ENCODE measurements at regions not wholly inside any gene's neighbourhood (a gene's known extent, or its start where the extent isn't known, plus 50 kb on each side); places are given as distances from the start of the nearest gene placed in this dataset.

- Histone ChIP-seq H3K4me3 (replicated peaks in 1 of 3; ENCODE audit: low read depth in 2 of 3, low read length in 3 of 3) (peak overlapping the region in 1 of 3 experiments; percentile 36), H4K20me1 (ENCODE audit: insufficient read depth, low read length) (no peaks in the 10 kb centered on the region), H3K9ac (ENCODE audit: insufficient read depth, low read length, poor library complexity, severe bottlenecking) (no peak overlapping the region), H3K79me2 (ENCODE audit: insufficient read depth, low read length) (no peaks in the 10 kb centered on the region), H3K36me3 (replicated peaks in 1 of 2; ENCODE audit: control insufficient read depth in 1 of 2, insufficient read depth in 2 of 2, low read length in 2 of 2) (no peaks in the 10 kb centered on the region), H3K4me1 (ENCODE audit: control insufficient read depth in 1 of 2, insufficient read depth in 2 of 2, low read length in 2 of 2) (peaks cover 34 to 40% of the 10 kb centered on the region in 2 donors), H3K9me3 (replicated peaks in 1 of 2; ENCODE audit: control insufficient read depth in 1 of 2, insufficient read depth in 1 of 2, low read length in 2 of 2) (no peaks in the 10 kb centered on the region), H2AFZ (ENCODE audit: insufficient read depth, low read depth, low read length, poor library complexity, severe bottlenecking) (no peak overlapping the region), H3K27me3 (ENCODE audit: control insufficient read depth in 2 of 2, insufficient read depth in 2 of 2, low read length in 2 of 2) (no peaks in the 10 kb centered on the region), H3K4me2 (replicated peaks; ENCODE audit: extremely low read depth, low read length, poor library complexity, severe bottlenecking) (peak overlapping the region; percentile 44), H3K27ac (ENCODE audit: low read depth in 1 of 2, low read length in 2 of 2) (peak overlapping the region in 1 of 2 donors; percentile 66)
- Mint-ChIP-seq H3K27me3 (ENCODE audit: low read depth in 3 of 3) (no peaks in the 10 kb centered on the region), H3K4me1 (peaks cover 40% of the 10 kb centered on the region), H3K27ac (peak overlapping the region; percentile 58 to 95 (median 92)), H3K9me3 (peaks cover 12 to 24% (median 16%) of the 10 kb centered on the region in 7 donors), H3K4me3 (peak overlapping the region in 1 of 2 donors; percentile 70), H3K36me3 (no peaks in the 10 kb centered on the region)
- intact Hi-C loops (cut with micrococcal nuclease): no loop called here
- WGBS (ENCODE audit: insufficient coverage): 0% methylated on average over 1 of the region's 3 CpGs
- peak; percentile 84 to 95 (median 95) for DNase-seq
- TF ChIP-seq CTCF (IDR thresholded peaks at IDR 0.05): no peak
Measured at GRCh38 chr4:106676173-106676921, 307.8 kb upstream of the GIMD1 start.

- Mint-ChIP-seq H3K27me3 (ENCODE audit: low read depth in 3 of 3) (peaks cover 0 to 3% (median 0%) of the 10 kb centered on the region in 3 donors), H3K4me3 (no peak overlapping the region), H3K9me3 (peaks cover 7 to 18% (median 14%) of the 10 kb centered on the region in 7 donors), H3K36me3 (no peaks in the 10 kb centered on the region), H3K27ac (no peak overlapping the region), H3K4me1 (peaks cover 21% of the 10 kb centered on the region)
- Histone ChIP-seq H4K20me1 (ENCODE audit: insufficient read depth, low read length) (no peaks in the 10 kb centered on the region), H2AFZ (ENCODE audit: insufficient read depth, low read depth, low read length, poor library complexity, severe bottlenecking) (no peak overlapping the region), H3K4me1 (ENCODE audit: control insufficient read depth in 1 of 2, insufficient read depth in 2 of 2, low read length in 2 of 2) (peaks cover 8 to 12% of the 10 kb centered on the region in 2 donors), H3K4me2 (replicated peaks; ENCODE audit: extremely low read depth, low read length, poor library complexity, severe bottlenecking) (no peak overlapping the region), H3K4me3 (replicated peaks in 1 of 3; ENCODE audit: low read depth in 2 of 3, low read length in 3 of 3) (no peak overlapping the region), H3K79me2 (ENCODE audit: insufficient read depth, low read length) (no peaks in the 10 kb centered on the region), H3K9me3 (replicated peaks in 1 of 2; ENCODE audit: control insufficient read depth in 1 of 2, insufficient read depth in 1 of 2, low read length in 2 of 2) (no peaks in the 10 kb centered on the region), H3K9ac (ENCODE audit: insufficient read depth, low read length, poor library complexity, severe bottlenecking) (no peak overlapping the region), H3K36me3 (replicated peaks in 1 of 2; ENCODE audit: control insufficient read depth in 1 of 2, insufficient read depth in 2 of 2, low read length in 2 of 2) (no peaks in the 10 kb centered on the region), H3K27me3 (ENCODE audit: control insufficient read depth in 2 of 2, insufficient read depth in 2 of 2, low read length in 2 of 2) (no peaks in the 10 kb centered on the region), H3K27ac (ENCODE audit: low read depth in 1 of 2, low read length in 2 of 2) (no peak overlapping the region)
- intact Hi-C loops (cut with micrococcal nuclease): no loop called here
- no peak for DNase-seq
- WGBS (ENCODE audit: insufficient coverage): no CpG with 5 or more reads among the region's 1 CpG
- no peak for TF ChIP-seq CTCF (IDR thresholded peaks at IDR 0.05)
Measured at GRCh38 chr4:106671716-106672115, 303.1 kb upstream of the GIMD1 start.
